C4-2B (cell line): ENCODE measurements at regions not wholly inside any gene's neighbourhood (a gene's known extent, or its start where the extent isn't known, plus 50 kb on each side); places are given as distances from the start of the nearest gene placed in this dataset.

Experiments
- ZFX ChIP-seq: fragments of 450-650 bp; IDR thresholded peaks from 2 replicates; pipeline ENCODE4 v1.6.1; 2017
- TF ChIP-seq, protein P1 (sequence below): fragments of 450-650 bp; conservative IDR thresholded peaks from 2 replicates; pipeline ENCODE4 v1.5.1; 2017; ENCODE audit warnings: mild to moderate bottlenecking

DNA sequence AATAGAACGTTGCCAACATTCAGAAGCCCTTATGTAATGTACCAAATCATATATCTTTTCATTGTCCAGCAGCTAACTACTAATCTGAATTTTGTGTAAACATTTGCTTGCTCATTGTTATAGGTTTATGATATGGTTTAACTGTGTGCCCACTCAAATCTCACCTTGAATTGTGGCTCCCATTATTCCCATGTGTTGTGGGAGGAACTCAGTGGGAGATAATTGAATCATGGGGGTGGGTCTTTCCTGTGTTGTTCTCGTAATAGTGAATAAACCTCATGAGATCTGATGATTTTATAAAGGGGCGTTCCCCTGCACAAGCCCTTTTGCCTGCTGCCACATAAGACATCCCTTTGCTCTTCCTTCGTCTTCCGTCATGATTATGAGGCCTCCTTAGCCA lies 91.9 kb upstream of the CLVS2 start:
- TF ChIP-seq, protein P1, sequence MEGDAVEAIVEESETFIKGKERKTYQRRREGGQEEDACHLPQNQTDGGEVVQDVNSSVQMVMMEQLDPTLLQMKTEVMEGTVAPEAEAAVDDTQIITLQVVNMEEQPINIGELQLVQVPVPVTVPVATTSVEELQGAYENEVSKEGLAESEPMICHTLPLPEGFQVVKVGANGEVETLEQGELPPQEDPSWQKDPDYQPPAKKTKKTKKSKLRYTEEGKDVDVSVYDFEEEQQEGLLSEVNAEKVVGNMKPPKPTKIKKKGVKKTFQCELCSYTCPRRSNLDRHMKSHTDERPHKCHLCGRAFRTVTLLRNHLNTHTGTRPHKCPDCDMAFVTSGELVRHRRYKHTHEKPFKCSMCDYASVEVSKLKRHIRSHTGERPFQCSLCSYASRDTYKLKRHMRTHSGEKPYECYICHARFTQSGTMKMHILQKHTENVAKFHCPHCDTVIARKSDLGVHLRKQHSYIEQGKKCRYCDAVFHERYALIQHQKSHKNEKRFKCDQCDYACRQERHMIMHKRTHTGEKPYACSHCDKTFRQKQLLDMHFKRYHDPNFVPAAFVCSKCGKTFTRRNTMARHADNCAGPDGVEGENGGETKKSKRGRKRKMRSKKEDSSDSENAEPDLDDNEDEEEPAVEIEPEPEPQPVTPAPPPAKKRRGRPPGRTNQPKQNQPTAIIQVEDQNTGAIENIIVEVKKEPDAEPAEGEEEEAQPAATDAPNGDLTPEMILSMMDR = no peak
- no peak for TF ChIP-seq ZFX
